ENCODE measurements at regions not wholly inside any gene's neighbourhood (a gene's known extent, or its start where the extent isn't known, plus 50 kb on each side); places are given as distances from the start of the nearest gene placed in this dataset.
"Not testable (repeated sequence)": the region's sequence is repeated elsewhere in the genome, so short reads cannot be mapped to it uniquely, and the experiment has no call there.

DNA sequence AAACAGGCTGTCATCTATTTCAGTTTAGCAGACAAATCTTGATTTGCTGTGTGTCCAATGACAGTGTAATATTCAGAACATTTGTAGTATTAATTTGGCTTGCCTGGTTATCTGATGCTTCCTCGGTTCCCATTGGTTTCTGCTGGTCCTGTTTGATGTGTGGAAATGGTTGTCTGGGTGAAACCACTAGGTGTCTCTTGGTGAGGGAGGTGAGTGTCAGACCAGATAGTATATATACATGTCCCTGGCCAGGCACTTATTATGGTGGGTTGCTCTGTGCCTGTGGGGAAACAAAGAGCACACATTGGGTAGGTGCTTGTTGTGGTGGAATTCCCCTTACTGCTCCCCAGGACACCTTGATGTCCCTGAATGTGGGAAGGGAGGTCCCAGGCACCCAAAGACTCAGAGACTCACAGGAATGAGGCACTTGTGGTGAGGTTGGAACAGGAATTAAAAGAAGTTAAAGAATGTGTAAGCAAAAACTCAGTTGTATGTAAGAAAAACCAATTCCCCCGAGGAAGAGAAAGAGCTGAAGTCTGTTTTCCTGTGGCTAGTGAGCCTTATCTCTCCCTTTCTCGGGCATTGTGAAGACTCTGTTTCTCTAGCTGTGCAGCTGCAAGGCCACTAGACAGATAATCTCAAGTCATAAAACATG lies 1519.1 kb downstream of the BRINP3 start:
- DNase-seq, result no peak

DNA sequence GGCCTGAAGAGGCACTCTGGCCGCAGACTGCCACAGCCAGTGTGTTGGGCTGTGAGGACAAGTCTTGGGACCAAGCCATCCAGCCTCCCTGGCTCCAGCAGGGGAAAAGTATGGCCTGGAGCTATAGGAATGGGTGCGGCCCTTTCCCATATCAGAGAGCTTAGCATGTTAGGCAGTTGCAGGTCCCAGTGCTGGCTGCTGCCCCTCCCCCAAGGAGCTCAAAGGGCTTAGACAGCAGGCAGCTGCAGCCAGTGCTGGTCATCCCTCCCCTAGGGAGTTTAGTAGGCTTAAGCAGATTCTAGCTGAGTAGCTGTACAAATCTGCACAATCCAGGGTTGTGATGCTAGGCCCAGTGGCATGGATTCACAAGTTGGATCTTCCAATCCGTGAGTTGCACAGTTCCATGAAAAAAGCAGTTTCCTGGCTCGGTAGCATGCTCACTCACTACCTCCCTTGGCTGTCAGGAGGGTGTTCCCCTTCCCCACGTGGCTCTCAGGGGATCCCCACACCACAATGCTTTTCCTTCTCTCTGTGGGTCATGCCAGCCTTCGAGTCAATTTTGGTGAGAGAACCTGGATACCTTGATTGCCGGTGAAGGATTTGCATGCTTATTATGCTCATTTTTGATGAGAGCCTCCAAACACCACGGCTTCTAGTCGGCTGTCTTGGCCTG lies 1490.8 kb downstream of the BRINP3 start:
- DNase-seq, result no peak

DNA sequence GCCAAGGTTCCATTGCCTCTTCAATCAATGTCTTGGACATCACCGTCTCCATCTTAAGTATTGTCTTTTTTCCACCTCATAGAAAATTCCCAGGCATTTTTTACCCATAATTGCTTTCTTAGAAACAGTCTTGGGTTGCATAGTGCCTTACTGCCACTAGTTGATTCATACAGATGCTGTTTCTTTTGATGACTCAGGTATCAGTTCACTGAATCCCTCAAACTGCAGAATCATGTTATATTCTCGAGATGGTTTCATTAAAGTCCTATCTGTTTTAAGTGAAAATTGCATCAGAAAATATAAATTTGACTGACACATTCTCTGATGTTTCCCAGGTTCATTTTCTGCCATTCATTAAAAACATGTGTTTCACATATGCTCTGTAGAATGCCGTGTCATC lies 1489.1 kb downstream of the BRINP3 start:
- no peak for DNase-seq

DNA sequence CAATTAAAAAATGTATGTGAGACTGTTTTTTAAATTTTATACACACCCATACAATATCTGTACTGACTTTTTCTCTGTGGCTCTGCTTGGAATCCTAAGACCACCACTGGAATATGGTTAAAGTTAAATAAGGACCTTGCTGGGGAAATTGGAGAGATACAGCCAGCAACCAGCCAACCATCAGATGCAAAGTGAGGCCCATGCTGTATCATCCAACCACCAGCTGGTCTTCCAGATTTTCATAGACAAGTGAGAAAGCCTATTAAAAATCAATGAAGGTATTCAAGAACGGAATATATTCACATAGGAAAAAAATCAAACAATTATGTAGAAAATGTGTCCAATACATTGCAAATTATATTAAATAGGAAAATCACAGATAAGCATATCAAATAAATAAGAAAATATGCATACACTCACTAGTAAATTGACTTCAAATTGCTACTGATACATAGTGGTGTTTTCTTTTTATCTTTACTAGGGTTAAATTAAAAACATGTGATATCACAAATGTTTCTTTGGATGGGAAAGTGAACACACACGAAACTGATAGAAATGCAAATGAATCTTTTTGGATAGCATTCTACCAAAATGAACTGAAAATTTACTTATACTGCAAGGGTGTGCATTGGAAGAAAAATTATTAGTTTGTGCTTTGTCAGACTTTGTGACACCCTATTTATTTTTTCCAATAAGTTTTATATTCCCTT lies 1486.3 kb downstream of the BRINP3 start:
- no peak for DNase-seq

DNA sequence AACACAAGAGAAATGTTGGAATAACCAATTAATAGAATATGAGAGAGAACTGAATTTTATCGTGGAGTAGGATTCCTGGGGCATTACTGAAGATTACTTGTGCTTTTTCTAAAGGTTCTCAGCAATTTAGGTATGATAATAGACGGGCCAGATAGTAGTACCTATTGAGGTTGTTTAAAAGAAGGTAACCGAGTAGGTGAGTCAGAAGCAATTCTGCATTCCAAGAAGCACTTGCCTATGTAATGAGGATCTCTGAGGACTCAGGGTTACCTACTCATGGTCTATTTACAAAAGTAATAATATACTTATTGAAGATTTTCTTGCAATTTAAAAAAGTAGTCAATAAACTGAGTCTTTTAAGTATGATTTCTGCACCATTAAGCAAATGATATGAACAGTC lies 1469.8 kb downstream of the BRINP3 start:
- DNase-seq, result no peak

DNA sequence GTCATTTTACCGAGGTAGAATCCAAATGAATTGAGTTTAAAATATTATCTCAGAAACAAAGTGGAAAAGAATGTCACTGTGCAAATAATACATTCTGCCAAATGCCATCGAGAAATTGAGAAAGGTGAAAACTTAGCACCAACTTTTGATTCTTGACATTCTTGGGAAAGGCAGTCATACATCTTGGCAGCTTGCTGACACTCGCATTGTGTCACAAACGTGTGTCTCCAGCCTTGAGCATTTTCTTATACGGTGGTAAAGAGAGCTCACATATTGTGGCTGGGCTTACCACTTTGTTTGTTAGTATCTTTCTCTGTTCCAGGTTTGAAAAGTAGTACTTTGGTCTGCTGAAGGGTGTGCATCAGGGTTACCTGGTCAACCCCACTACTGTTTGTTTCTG lies 1456.1 kb downstream of the BRINP3 start:
- no peak for DNase-seq

DNA sequence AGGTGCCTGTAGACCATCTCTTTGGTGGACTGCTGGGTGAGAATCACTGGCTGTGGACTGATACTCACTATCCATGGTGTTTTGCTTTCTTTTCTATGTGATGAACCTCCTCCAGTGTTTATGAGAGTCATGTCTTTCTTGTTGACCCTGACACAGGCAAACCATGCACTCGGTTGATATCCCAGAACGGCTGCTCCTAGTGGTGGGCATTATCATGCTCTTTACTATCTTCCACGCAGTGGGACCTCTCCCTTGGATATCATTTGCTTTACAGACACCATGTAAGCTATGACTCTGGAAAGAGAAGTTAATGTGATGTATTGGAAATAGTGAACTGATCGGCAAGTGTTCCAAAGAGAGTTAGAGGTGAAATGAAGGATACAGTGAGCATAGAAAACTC lies 1455.6 kb downstream of the BRINP3 start:
- no peak for DNase-seq

DNA sequence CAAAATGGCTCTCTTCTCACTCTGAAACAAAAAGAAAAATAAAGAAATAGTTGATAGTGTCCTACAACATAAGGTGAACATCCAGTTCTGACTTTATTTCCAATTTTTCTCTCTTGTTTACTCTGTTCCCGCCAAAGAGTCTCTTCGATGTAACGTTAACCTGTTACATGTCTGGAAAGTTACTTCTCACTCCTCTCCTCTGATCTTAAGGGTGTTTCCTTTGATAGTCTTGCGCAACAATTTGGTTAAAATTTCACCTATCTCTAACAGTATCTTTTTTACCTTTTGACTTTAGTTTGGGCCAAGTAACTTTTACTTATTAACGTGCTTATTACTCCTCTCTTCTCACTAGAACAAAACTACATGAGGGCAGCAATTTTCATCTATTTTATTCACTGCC lies 1450.2 kb downstream of the BRINP3 start:
- no peak for DNase-seq

DNA sequence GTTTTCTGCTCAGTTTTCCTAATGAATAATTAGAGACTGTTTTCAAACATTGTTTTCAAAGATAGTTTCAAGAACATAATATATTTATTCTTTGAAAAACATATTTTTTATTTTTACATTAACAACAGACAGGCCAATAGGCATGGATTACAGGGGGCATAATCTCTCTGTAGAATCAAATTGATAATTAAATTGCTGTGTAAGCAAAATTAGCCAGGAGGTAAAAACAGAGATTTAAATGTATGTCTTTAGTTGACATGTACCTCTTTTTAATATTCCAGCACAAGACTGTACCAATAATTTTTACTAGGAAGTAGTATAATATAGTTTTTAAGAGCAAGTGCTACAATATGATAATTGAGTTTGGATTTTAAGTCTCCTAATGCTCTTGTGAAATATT lies 1444.5 kb downstream of the BRINP3 start:
- DNase-seq, result no peak

DNA sequence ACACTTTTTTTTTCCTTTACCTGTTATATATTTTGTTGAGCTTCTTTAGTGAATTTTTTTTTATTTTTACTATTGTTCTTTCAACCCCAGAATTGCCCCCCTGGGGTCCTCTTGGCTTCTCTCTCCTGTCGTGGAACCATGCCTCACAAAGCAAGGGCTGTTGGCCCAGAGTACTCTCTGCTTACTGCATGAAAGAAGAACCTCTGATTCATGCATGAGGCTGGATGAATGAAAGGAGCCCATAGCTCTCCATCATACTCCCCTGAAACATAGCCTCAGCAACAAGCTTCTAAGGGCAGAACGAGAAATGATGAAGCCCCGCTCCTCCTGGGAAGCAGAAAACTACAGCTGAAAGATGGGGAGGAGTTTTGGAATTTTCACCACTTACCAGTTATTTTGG lies 1441.0 kb downstream of the BRINP3 start:
- DNase-seq, result no peak

DNA sequence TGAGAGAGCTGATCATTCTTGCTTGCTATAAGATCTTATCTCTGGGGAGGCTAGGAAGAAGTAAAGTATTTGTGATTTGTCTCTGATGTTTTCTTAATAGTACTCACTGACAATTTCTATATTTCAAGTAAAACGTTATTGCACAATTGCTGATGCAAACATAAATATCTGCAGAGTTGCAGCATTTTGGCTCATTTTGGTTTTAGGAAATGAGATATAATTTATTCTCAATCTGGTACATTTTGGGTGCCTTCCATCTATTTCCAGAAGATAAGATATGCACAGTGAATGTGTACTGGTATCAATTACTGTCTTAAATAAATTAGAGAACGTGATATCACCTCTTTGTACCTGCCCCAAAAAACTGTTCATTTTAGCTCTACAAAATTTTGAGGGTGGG lies 1431.5 kb downstream of the BRINP3 start:
- DNase-seq, result no peak

DNA sequence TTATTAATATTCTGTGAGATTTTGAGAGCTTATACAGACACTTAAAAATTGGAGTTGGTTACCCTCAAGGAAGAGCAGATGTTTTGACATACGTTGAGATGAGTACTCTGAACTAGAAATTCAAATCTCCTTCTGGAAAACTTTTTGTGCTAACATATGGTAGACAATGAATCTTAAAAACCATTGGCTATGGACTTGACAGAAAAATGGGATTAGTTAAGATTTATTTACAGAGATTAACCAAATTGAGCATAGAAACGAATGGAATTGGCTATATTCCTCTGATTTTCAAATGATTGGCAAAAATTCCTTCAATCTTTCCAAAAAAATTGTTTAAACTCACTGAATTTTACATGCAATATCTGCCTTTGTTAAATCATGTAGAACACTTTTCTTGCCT lies 1392.9 kb downstream of the BRINP3 start:
- no peak for DNase-seq

DNA sequence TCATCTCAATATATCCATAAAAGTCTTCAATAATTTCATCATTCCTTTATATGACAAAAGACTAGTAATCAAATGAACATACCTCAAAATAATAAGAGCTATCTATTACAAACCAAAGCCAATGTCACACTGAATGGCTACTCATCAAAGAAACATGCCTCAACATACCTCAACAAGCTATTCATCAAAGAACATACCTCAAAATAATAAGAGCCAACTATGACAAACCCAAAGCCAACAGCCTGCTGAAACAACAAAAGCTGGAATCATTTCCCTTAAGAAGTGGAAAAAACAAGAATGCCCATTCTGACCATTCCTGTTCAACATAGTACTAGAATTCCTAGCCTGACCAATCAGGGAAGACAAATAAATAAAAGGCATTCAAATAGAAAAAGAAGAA lies 1373.7 kb downstream of the BRINP3 start:
- DNase-seq, result no peak

DNA sequence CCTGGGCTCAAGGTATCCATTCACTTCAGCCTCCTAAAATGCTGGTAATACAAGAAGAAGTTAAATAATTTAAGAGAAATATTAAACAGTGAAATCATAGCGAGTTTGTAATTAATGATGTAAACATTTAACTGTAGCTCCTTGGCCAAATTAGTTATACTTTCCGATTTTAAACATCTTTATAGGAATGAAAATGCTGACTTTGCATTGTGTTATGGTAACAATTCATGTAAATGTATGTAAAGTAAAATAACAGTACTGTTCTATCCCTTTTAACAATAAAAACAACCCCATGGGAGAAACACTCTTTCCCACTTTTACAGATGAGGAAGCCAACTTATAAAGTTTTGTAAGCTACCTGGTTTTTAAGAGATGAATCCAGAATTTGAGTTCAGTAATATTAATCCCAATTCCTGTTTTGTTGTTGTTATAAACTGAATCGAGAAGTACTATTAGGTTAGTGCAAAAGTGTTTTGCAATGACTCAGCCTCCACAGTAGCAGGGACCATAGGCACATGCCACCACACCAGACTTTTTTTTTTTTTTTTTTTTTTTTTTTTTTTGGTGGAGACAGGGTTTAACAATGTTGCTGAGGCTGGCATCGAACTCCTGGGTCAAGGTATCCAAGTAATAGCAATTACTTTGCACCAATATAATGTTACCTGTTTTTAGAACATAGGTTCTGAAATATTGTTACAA lies 1360.4 kb downstream of the BRINP3 start:
- DNase-seq, result no peak

DNA sequence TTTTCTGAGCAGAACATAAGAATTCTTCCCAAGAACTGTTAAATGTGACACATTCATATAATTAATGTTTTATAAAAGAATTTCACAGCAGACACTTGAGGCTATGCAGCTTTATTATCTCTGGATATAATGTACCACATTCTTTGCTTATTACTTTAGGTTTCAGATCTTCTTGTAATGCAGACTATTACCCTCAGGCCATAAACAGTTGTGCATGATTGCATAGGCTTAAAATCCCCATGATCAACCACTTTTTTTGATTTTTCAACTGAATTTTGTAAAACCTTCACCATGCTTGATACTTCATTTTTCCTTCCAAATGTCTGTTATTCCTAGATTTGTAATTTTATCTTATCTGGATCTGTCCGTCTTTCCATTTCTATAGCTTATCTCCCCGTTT lies 1355.7 kb downstream of the BRINP3 start:
- no peak for DNase-seq

DNA sequence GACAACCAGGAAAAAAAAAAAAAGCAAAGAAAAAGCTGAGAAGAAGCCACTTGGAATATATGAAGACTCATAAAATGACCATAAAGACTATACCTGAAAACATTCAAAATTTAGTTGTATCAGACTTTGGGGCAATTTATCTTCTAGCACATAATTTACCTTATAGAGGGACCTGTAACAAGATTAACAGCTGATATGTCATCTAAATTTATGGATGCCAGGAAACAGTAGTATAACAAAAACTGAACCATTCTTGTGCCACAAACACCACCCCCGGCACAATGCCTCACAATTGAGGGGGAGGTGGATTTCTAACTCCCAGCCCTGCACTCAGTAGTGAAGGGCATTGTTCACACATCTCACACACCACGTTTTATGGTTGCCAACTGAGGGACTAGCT lies 1352.0 kb downstream of the BRINP3 start:
- DNase-seq, result no peak

DNA sequence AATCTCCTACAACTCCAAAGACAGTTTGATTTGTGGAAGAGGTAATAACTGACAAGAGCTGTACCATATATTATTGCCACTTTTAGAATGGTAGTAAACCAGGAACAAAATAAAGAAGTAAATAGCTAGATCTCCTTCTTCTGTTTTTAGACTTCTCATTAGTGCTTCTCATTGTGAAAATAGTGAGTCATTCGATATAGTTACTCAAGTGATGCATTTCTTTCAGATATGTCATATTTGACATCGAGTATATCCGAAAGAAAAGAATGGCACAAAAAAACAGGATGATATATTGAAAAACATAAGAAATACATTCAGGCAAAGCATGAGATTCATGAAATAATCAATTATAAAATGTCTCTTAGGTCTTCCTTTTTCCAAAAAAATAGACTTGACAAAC lies 1346.1 kb downstream of the BRINP3 start:
- no peak for DNase-seq

DNA sequence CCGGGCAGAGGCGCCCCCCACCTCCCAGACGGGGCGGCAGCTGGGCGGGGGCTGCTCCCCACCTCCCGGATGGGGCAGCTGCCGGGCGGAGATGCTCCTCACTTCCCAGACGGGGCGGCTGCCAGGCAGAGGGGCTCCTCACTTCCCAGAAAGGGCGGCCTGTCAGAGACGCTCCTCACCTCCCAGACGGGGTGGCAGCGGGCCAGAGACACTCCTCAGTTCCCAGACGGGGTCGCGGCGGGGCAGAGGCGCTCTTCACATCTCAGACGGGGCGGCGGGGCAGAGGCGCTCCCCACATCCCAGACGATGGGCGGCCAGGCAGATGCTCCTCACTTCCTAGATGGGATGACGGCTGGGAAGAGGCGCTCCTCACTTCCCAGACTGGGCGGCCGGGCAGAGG lies 1337.9 kb downstream of the BRINP3 start:
- DNase-seq, result not testable (repeated sequence)

DNA sequence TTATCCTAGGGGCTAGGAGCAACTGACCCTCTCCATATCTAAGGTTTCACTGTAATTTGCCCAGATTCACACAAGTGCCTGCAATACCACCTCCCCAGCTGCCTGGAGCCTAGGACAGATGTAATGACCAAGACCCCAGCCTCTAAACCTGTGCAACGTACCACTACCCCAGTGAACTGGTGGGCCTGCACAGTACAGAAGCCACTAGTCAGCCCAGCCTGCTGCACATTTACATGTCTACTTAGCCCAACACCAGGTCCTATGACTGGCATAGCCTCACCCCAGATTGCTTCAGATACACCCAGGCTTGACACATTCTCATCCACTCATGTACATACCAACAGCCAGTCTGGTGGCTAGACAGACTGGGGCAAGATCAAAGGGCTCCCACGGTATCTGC lies 1336.6 kb downstream of the BRINP3 start:
- DNase-seq, result no peak

DNA sequence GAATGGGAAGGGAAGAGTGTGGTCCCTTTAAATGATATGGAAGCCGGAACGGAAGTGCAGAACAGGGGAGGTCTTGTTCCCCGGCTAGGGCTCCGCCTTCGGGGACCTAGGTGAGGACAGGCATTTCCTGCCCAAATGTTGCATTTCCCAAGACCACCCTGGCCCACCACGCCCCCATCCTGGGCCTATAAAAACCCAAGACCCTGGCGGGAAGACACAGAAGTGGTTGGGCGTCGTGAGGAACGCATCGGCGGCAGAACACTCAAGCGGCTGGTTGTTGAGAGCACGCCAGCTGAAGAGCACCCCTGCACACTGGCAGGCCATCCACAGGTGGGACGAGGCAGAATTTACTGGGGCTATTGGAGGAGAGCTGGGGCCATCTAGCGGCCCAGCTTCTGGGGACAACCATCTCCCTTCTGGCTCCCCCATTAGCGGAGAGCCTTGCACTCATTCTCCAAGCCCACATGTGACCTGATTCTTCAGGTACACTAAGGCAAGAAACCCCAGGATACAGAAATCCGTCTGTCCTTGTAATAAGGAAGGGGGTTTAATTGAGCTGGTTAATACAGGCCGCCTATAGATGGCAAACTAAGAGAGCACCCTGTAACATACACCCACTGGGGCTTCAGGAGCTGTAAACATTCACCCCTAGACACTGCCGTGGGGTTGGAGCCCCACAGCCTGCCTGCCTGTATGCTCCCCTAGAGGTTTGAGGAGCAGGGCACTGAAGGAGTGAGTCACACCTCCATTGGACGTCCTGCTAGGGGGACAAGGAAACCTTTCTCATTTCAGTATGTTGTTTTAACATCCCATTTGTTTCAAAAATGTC lies 1327.9 kb downstream of the BRINP3 start:
- no peak for DNase-seq

DNA sequence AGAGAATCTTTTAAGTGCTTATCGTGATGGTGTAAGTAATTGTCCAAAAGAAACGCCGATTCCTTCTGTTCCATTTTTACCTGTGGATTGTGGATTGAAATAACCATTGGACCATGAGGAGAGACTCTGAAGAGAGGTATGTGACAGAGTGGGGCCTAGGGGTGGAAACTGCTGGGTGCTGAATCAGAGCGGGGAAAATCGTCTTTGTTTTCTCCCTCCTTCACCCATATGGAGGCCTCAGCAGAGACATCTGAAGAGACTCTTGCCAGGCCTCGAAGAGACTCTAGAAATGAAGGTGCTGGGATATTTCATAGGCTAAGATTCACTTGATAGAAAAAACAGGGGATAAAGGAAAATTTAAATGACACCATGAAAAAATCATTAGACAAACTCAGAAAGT lies 1327.0 kb downstream of the BRINP3 start:
- no peak for DNase-seq

DNA sequence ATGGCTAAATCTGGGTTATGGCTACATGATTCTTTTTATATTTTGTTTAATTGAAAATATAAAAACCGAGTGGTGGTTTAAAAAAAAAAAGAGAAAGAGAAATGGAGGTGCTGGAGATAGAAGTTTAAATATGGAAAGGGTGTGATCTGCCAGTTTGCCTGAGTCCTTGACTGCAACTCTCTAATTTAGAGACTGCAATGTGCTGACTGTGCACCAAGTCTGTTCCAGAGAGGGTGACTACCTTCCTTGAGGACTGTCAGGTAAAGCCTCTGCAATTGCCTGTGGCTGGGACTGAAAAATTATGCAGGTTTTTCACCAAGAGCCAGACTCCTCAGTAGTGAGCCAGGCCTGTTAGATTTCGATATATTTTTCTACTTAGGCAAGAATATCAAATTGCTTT lies 1326.3 kb downstream of the BRINP3 start:
- no peak for DNase-seq

DNA sequence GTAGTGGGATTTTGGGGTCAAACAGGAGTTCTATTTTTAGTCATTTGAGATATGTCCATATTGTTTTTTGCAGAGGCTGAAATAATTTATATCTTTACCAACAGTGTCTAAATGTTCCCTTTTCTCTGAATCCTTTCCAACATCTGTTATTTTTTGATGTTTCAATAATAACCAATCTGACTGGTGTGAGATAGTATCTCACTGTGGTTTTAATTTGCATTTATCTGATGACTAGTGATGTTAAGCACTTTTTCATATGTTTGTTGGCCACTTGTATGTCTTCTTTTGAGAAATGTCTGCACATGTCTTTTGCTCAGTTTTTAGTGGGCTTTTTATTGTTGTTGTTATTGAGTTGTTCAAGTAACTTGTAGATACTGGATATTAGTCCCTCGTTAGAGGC lies 1325.0 kb downstream of the BRINP3 start:
- DNase-seq, result no peak
